Liver (tissue), 8 donors: ENCODE measurements at regions not wholly inside any gene's neighbourhood (a gene's known extent, or its start where the extent isn't known, plus 50 kb on each side); places are given as distances from the start of the nearest gene placed in this dataset.
"Not testable (repeated sequence)": the region's sequence is repeated elsewhere in the genome, so short reads cannot be mapped to it uniquely, and the experiment has no call there.

Experiments used
- DNase-seq: peaks from one replicate; pipeline ENCODE4 v3.0.0-alpha.2; 2017; ENCODE audit warnings: low spot score
- H3K27ac ChIP-seq, 2 donors: one replicate each; pipeline ENCODE4 v1.7.0; 2013; ENCODE audit warnings: inconsistent platforms in 2 of 2, low read length in 2 of 2, control low read depth in 1 of 2, low read depth in 1 of 2, mild to moderate bottlenecking in 1 of 2
- H3K27me3 ChIP-seq, 4 donors: one replicate each; pipeline versions ENCODE4 v1.6.1 to v1.7.0; 2013; ENCODE audit warnings: low read length in 3 of 4, inconsistent platforms in 1 of 4, mild to moderate bottlenecking in 1 of 4, moderate library complexity in 1 of 4; ENCODE audit not compliant: control insufficient read depth in 4 of 4, insufficient read depth in 4 of 4
- H3K36me3 ChIP-seq, 4 donors: one replicate each; pipeline versions ENCODE4 v1.6.1 to v1.7.0; 2013; ENCODE audit warnings: low read length in 3 of 4, mild to moderate bottlenecking in 3 of 4, low read depth in 1 of 4, moderate library complexity in 1 of 4; ENCODE audit not compliant: control insufficient read depth in 4 of 4, insufficient read depth in 3 of 4
- H3K4me1 ChIP-seq, 4 donors: one replicate each; pipeline versions ENCODE4 v1.6.1 to v1.7.0; 2013; ENCODE audit warnings: low read length in 3 of 4, mild to moderate bottlenecking in 3 of 4, moderate library complexity in 1 of 4; ENCODE audit not compliant: control insufficient read depth in 4 of 4, insufficient read depth in 4 of 4
- H3K4me3 ChIP-seq, 3 donors: one replicate each; pipeline versions ENCODE4 v1.6.1 to v1.7.0; 2013; ENCODE audit warnings: low read length in 3 of 3, control low read depth in 1 of 3, low read depth in 1 of 3, mild to moderate bottlenecking in 1 of 3
- H3K9ac ChIP-seq, 2 donors: one replicate each; pipeline ENCODE4 v1.7.0; 2013; ENCODE audit warnings: low read length in 2 of 2, mild to moderate bottlenecking in 2 of 2, moderate library complexity in 2 of 2, control low read depth in 1 of 2, low read depth in 1 of 2
- H3K9me3 ChIP-seq, 4 donors: one replicate each; pipeline versions ENCODE4 v1.6.1 to v1.7.0; 2013; ENCODE audit warnings: low read length in 3 of 4; ENCODE audit not compliant: control insufficient read depth in 4 of 4
- CTCF ChIP-seq: fragments of 150-350 bp; IDR thresholded peaks from 2 replicates; pipeline ENCODE4 v1.5.1; 2017; ENCODE audit warnings: improper control_type of control experiment, low read depth, low read length; ENCODE audit not compliant: missing input control
- FOXA1 ChIP-seq: IDR thresholded peaks from 2 replicates; pipeline ENCODE4 v1.6.1; 2016; ENCODE audit warnings: antibody characterized with exemption
- FOXA2 ChIP-seq: IDR thresholded peaks from 2 replicates; pipeline ENCODE4 v1.6.1; 2016; ENCODE audit warnings: antibody characterized with exemption
- HNF4A ChIP-seq, 2 donors: conservative IDR thresholded peaks; 2 replicates each; pipeline ENCODE4 v1.6.1; 2016; ENCODE audit warnings: antibody characterized with exemption in 2 of 2, mild to moderate bottlenecking in 2 of 2
- HNF4G ChIP-seq: IDR thresholded peaks from 2 replicates; pipeline ENCODE4 v1.6.1; 2016; ENCODE audit warnings: antibody characterized with exemption
- NR2F2 ChIP-seq: IDR thresholded peaks from 2 replicates; pipeline ENCODE4 v1.6.1; 2016; ENCODE audit warnings: antibody characterized with exemption
- RAD21 ChIP-seq, 2 donors: IDR thresholded peaks; 2 replicates each; pipeline ENCODE4 v1.6.1; 2016; ENCODE audit warnings: antibody characterized with exemption in 2 of 2, mild to moderate bottlenecking in 2 of 2
- REST ChIP-seq: IDR thresholded peaks from 2 replicates; pipeline ENCODE4 v1.6.1; 2016; ENCODE audit warnings: antibody characterized with exemption, mild to moderate bottlenecking
- RXRA ChIP-seq, 2 donors: IDR thresholded peaks; 2 replicates each; pipeline ENCODE4 v1.6.1; 2017 to 2018; ENCODE audit warnings: antibody characterized with exemption in 2 of 2, mild to moderate bottlenecking in 1 of 2
- SP1 ChIP-seq: IDR thresholded peaks from 2 replicates; pipeline ENCODE4 v1.6.1; 2018; ENCODE audit warnings: antibody characterized with exemption, mild to moderate bottlenecking
- TAF1 ChIP-seq: conservative IDR thresholded peaks from 2 replicates; pipeline ENCODE4 v1.6.1; 2016; ENCODE audit warnings: antibody characterized with exemption, mild to moderate bottlenecking
- ZBTB33 ChIP-seq: IDR thresholded peaks from 2 replicates; pipeline ENCODE4 v1.6.1; 2016; ENCODE audit warnings: antibody characterized with exemption
- WGBS: extraction: QIAGEN DNeasy Blood & Tissue Kit; methylation state at CpG from one replicate; pipeline ENCODE4 v1.1.7; 2013; 5-methylcytosine and 5-hydroxymethylcytosine counted together
- donor health status: healthy.
- donor health status: healthy.
- donor health status: healthy.
- donor health status: healthy.
- donor health status: healthy.

DNA sequence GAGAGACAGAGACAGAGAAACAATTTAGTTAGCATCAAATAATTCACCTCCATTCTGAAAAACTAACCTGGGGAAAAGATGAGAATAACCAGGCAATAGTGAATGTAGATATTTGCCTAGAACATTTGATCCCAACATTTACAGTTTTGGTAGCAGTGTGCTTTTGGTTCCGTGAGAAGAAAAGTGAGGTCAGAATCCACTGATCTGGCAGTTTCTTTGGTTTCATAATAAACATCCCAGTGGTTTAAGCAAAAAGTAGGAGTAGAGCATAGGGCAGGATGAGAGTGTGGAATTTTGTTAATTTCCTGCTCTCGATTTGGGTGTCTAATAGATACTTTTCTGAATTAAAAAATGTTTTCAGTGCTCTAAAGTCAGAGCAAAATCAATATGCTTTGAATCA is 887.0 kb downstream of the NR2F1-AS1 start:
- no peak overlapping the region for H3K4me3 ChIP-seq
- no peak overlapping the region for H3K27ac ChIP-seq
- no peaks in the 10 kb centered on the region for H3K27me3 ChIP-seq
- H3K9me3 ChIP-seq, result no peaks in the 10 kb centered on the region
- WGBS, result 39% methylated on average over 2 of the region's 2 CpGs
- H3K36me3 ChIP-seq, result no peaks in the 10 kb centered on the region
- no peak for TF ChIP-seq CTCF
- TF ChIP-seq NR2F2, result no peak
- no peak for TF ChIP-seq FOXA1
- no peak for TF ChIP-seq TAF1
- TF ChIP-seq ZBTB33, result no peak
- peak; percentile 47 to 59 for TF ChIP-seq HNF4A (conservative IDR thresholded peaks at IDR 0.05)
- no peak for TF ChIP-seq REST
- peak in 1 of 2 donors; percentile 20 for TF ChIP-seq RXRA (IDR thresholded peaks at IDR 0.05)
- TF ChIP-seq RAD21 (IDR thresholded peaks at IDR 0.05), result no peak
- TF ChIP-seq HNF4G, result no peak
- TF ChIP-seq SP1, result peak; percentile 15
- TF ChIP-seq FOXA2, result no peak
- DNase-seq, result no peak
- no peak overlapping the region for H3K9ac ChIP-seq
- H3K4me1 ChIP-seq, result peaks cover 3 to 19% (median 14%) of the 10 kb centered on the region in 4 donors

DNA sequence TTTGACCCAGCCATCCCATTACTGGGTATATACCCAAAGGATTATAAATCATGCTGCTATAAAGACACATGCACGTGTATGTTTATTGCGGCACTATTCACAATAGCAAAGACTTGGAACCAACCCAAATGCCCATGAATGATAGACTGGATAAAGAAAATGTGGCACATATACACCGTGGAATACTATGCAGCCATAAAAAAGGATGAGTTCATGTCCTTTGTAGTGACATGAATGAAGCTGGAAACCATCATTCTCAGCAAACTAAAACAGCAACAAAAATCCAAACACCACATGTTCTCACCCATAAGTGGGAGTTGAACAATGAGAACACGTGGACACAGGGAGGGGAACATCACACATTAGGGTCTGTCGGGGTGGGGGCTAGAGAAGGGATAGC is 889.1 kb downstream of the NR2F1-AS1 start:
- not testable (repeated sequence) for H3K36me3 ChIP-seq, H3K9me3 ChIP-seq, DNase-seq, H3K27me3 ChIP-seq, H3K27ac ChIP-seq, H3K4me3 ChIP-seq, H3K9ac ChIP-seq
- H3K4me1 ChIP-seq, result peaks cover 3 to 27% (median 21%) of the 10 kb centered on the region in 4 donors
- 88% methylated on average over 5 of the region's 5 CpGs for WGBS
